ENCODE measurements at regions not wholly inside any gene's neighbourhood (a gene's known extent, or its start where the extent isn't known, plus 50 kb on each side); places are given as distances from the start of the nearest gene placed in this dataset.

DNA sequence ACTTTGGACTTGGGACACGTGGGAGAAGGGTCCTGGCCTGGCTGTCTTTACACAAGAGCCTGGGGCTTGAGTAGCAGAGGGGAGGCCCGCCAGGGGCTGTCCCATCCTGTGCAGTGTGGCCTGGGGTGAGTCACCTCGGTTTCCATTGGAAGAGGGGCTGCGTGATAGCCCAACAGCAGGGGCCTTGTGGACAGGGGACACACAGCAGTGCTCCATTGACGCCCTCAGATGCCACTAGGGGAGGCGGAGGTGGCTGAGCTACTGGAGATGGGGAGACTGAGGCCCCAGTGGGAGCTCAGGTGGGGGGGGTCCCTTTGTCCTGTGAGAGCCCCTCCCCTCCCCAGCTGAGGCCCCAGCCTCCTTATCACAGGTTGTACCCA is 50.0 kb upstream of the RNU6ATAC start:
- DNase-seq, result no peak

DNA sequence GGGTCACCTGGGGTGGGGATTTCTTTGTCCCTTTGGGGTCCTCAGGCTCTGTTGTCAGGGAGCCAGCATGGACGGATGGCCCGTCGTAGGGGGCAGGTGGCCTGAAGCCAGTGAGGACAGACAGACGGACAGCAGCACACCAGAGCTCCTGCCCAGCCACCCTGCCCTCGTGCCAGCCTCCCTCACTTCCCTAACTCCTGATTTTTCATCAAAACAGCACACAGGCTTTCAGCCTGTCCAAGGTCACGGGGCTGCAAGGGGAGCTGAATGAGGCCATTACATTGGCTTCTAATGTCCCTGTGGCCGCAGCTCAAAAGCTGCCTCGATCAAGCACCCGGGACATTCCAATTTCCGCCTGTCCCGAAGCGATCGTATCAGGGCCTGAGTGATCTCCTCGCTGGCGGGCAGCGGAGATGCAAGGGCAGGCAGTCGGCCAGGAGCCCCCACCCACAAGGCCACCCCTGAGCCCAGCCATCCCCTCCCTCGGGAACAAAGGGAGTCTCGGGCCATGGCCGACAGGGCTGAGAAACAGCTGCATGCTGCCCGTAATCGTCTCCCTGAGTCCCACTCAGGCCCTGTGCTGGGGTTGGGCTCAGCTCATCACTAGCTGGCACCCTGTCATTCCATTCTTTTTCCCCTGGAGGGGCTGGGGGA is 50.5 kb upstream of the RNU6ATAC start:
- DNase-seq, result no peak

DNA sequence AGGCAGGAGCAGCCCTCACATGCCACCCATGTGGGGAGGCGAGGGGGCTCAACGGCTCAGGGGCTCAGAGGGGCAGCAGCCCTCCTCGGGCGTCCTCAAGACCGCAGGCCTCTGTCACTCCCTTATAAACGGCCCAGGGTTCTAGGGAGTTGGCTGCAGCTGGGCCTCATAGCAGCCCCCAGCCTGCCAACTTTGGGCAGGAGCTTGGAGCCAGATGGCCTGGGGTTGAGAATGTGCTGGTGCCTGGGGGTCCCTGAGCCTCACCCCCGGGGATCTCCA is 51.0 kb upstream of the RNU6ATAC start:
- no peak for DNase-seq

DNA sequence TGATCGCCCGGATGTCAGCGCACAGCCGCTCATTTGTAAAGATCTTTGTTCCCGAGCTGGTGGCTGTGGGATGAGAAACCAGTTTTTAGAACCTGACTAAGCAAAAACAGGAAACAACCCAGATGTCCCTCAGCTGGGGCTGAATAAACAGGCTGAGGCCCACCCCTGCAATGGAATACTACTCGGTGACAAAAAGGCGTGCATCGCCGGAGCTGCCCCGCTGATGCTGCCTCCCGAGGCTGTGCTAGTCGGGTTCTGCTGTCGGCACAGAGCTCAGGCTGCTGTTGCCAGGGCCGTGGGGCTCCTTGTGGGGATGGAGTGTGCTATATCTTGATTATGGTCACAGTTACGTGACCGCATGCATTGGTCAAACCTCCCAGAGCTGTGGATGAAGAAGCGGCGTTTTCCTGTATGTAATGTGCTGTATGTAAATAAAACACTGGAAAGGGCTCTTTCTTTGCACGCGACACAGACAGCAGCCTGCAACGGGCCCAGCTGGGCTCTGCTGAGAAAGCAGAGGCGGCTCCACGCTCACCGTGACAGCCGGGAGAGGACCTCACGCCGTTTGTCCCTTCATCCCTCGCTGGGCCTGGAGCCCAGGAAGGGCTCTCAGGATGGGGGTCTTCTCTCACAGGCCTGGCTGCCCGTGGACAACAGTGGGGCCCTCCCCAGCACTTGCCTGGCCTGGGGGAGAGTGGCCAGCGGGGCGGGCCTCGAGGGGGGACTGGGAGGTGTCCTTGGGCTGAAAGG is 51.5 kb upstream of the RNU6ATAC start:
- DNase-seq, result no peak

DNA sequence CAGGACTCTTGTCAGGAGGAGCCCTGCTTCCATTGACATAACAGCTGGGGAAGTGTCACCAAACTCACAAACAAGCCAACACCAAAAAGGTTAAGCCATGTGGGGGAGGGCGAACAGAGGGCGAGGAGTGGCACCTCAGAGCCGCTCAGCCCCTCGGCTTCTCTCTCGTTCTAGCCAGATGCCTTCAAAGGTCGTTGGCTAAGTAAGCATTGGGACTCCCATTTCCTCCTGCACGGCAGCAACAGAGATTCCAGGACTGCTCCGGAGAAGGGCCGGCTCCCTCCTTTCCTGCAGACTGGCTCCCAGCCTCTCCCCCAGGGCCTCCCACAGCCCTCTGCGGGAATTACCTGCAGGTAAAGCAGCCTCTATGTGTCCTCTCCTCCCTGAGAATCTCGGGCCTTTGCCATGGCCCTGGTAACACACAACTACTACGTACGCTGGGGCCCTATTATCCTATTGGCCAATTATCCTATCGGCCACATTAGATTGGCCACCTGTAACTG is 52.1 kb upstream of the RNU6ATAC start:
- no peak for DNase-seq

DNA sequence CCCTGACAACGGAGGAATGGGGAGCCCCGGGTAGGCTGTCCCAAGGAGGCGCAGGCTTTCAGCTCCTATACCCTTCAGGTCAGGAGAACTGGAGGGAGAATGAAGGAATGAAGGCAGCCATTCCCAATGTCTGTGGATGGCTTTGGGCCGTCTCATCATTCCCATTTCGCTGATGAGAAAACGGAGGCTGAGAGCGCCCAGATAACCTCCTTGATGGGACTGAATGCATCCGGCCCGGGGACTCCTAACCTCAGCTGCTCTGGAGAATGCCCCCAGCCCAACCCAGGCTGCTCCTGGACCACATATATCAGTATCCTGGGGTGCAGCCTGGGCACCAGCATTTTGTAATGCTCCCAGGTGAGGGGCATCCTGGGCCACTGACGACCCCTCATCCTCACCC is 52.6 kb upstream of the RNU6ATAC start:
- DNase-seq, result no peak

DNA sequence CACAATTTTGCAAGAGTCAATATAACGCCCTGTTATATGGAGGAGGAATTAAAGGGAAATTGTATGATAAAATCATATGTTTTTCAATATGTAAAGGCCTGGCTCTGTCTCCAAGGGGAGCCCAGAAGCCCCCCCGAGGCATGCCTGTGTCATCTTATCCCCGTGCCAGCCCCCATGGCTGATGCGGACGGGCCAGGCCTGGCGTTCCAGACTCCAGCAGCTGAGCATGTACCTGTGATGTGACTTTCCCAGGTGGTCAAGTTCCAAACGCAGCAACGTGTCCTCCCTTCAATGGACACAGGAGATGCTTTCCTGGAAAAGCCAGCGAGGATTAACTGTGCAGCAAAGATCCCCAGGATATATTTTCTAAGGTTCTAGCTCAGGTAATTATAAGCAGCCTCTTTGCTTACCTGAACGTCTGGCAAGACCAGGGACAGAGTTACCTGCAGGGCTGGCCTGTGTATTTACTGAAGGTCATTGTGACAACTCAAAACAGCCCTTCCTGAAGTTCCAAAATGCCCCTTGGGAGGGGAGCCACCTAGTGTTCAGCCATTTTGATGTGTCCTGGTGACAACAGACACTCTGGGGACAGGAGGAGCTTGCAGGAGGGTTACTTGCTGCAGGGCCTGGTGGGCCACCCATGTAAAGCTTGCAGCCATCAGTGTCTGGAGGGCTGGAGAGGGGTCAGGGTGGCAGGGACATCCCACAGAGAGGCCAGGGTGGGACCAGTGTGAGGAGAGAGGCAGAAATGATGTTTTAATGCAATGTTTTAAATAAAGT is 53.3 kb upstream of the RNU6ATAC start:
- DNase-seq, result no peak

DNA sequence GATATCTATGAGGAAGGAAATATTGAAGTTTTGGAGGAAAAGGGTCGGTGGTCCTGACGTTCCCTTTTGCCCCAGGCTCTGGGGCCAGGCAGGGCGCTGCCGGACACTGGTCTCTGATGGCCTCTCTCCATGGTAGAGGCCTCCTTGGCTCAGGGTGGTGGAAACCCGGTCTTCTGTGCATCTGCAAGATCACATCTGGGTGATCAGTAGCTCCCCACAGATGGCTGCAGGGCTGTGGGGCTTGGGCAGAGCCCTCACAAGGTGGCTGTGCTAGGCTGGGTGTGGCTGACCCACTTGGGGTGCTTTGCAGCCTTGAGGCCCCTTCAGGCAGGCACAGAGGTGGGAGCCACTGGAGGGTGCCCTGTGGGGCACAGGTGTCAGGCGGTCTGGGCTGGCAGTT is 53.9 kb upstream of the RNU6ATAC start:
- DNase-seq, result no peak

DNA sequence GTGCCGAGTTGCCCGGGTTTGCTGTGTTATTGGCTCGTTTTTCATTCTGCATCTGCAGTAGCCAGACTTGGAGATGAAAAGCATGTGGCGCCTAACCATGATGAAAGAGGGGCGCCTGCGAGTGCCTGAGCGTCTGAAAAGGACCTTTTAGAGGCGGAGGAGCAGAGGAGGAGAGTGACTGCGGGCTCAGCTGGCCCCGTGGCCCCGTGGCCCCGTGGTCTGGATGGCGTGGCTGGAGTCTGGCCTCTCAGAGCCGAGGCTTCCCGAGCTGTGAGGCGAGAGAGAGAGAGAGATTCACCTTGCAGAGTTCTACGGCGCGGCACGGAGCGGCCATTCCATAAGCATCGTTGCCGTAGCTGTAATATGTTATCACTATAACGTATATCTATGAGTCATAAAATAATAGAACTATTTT is 55.3 kb upstream of the RNU6ATAC start:
- no peak for DNase-seq

DNA sequence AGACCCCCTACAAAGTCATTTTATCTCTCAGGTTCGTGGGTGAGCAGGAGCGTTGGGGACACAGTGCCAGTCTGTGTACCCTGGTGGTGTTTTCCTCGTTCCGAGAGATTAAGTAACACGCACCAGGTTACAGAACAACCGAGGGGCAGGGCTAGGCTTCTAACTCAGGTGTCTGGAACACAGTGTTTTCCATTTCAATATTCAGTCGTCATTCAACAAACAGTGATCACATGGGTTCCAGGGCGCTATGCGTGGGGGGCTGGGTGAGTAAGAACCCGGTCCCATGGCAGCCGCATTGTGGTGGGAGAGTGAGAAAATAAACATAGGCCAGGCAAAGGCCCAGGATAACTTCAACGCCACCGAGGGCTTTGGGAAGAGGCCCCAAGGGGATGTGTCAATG is 55.9 kb upstream of the RNU6ATAC start:
- no peak for DNase-seq

DNA sequence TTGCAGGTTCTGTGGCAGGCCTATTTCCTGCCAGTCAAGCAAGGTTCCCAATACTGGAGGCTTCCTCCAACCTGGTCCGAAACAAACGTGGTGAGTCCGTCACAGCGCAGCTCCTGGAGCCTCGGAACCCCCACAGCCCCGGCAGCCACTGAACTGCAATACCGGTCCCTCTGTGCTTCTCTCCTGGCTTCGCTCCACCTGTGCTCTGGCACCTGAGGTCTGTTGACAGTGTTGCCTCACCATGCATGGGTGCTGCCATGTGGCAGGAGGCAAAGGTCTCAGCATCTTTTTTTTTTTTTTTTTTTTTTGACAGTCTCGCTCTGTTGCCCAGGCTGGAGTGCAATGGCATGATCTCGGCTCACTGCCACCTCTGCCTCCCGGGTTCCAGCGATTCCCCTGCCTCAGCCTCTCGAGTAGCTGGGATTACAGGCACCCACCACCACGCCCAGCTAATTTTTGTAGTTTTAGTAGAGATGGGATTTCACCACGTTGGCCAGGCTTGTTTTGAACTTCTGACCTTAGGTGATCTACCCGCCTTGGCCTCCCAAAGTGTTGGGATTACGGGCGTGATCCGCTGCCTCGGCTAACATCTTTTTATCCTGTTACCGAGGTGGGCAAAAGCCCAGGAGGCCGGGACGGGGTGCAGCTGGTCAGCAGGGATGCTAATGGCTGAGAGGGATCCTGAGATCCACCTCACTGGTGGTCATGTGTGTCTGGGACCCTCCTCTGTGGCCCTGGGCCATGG is 57.1 kb upstream of the RNU6ATAC start:
- DNase-seq, result no peak

DNA sequence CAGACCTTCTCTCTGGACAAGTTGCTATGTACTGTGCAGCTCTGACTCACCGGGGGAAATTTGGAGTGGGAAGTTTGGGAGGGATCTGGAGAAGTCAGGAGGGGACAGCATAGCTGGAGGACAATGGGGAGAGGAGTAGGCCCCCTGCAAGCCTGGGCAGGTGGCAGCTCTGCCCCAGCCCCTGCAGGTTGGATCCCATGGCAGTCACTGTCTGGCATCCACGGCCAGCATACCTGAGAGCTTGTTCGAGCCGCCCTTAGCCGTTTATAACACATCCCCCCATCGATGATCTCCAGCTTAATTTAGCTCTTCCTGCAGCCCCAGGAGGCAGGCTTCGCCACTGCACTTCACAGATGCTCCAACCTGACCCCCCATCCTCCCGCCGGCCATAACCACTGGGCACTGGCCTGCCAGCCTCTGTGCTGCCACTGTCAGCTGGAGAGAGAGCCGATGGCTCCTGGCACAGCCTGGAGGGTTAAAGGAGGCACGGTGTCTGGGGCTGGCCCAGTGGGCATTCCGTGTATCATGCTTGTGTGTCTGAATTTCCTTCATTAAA is 57.7 kb upstream of the RNU6ATAC start:
- no peak for DNase-seq

DNA sequence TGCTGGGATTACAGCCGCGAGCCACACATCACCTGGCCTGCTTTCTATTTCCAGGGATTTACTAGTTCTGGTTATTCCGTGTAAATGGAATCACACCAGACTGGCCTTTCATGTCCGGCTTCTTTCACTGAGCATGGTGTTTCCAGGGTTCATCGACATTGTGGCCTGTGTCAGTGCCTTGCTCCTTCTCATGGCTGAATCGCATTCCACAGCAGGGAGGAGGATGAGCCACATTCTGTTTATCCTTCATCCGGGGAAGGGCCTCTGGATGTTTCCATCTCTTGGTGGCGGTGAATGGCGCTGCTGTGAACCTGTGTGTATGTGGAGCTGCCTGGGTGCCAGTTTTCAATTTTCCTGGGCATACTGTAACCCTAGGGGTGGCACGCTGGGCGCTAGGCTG is 58.7 kb upstream of the RNU6ATAC start:
- no peak for DNase-seq

DNA sequence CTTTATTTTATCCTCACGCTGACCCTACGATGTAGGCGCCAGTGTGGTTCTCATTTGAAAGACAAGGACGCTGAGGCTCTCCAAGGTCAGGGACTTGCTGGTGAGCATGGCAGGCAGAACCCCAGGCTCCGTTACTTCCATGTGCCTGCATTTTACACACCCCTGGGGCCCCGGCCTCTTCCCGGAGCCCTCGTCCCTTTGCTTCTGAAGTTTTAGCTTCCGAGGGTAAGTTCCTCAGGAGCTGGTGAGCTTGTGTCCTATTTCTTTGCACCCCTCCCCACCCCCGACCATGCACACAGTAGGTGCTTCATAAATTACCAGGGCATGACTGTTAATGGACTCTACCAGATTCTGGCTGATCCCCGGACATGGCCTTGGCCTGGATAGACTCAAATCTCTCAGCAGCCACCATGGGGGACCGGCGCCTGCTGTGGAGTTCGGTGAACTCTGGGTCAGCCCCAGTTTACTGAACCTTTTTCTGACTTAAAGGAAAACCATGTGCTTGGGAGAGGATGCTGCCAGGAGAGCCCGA is 59.3 kb upstream of the RNU6ATAC start:
- no peak for DNase-seq

DNA sequence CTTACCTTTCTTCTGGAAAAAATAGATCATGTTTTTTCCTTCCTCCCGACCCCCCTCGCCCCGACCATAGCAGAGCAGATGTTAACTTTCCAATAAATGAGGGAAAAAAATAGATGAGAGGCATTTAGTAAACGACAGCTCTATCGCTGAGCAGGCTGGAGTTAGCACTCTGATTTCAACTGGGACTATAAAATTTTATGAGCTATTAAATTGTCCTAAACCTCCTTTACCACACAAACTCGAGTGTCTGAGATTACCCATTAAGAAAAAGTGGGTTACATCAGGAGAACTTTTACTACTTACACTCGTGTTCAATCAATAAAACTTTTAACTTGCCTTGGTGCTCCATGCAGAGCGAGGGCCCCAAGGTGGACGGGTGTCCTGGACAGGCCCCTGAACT is 59.8 kb upstream of the RNU6ATAC start:
- no peak for DNase-seq

DNA sequence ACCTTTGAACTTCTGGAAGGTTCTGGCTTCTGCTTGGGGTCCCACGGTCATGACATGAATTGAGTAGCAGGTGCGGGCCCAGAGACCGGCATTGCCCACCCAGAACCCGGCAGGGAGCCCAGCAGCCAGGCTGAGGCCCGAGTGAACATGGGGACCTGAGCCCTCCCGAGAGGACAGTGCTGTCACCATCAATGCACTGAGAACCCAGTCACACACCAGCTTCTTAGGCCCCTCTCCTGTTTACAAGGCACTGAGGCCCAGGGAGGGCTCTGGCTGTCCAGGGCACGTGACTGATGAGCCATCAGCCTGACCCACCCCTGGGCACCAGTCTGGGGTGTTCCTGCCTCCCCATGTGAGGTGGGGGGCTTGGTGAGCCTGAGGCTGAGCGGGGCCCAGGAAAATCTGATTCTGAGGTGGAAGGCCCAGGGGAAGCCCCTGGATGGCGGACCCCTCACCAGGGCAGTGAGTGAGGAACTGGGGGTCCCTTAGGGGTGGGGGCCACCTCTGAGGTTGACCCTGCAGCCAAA is 60.3 kb upstream of the RNU6ATAC start:
- DNase-seq, result no peak

DNA sequence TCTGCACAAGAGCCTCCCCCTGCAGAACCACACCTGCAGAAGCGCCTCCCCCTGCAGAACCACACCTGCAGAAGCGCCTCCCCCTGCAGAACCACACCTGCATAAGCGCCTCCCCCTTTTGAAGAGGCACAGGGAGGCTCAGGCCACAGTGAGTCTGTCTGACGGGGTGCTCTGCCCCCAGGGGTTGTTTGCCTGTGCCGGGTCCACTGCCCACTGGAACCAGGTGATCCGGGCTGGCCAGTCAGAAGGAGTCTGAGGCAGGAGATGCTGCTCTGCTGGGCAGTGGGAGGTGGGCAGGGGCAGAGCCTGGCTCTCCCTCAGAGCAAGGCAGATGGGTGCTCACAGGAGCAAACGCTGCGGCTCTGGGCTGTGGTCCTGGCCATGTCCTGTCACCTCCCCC is 60.8 kb upstream of the RNU6ATAC start:
- no peak for DNase-seq

DNA sequence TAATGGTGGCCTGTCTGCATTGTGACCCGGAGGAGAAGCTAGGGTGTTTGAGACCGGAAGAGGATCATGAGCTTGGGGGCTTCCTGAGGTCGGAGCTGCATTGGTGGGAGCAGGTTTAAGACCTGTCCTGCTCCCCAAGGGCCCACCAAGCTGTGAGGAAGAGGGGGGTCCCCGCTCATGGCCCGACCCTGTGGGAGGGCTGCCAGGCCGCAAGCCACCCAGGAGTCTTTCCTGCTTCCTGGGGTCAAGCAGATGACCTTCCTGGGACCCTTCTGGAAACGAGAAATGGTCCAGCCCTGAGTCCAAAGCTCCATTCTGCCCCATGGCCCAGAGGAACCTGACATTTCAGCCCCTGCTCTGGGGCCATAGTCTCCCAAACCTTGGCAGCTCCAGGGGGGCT is 61.5 kb upstream of the RNU6ATAC start:
- DNase-seq, result no peak

DNA sequence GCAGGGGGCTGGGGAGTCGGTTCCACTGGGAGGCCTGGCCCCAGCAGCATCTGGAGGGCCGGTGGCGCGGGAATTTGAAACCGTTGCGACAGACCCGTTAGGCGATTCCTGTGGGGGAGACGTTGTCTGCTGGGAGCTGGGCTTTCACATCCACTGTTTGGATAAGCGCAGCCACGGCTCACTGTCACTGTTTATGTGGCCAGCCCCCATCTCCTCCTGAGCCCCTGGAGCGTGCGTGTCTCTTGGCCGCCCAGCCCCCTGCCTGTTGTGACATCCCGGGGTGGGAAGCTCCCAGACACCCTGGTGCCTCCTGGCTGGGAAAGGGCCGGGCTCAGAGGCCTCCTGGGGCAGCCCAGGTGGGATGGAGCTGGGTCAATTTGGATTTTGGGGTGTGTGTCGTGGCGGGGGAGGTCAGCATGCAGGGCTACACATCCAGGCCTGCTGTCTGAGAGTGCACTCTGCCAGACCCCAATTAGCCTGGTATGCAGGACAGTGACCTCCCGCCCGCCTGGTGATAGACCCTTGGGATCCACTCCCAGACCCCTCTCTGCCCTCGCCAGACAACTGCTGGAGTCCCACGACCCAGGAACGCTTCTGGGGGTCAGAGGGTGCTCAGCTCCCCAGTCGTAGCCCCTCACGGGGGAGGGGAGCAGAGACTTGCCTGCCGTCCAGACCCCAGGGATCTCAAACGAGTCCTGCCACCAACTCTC is 62.0 kb upstream of the RNU6ATAC start:
- no peak for DNase-seq

DNA sequence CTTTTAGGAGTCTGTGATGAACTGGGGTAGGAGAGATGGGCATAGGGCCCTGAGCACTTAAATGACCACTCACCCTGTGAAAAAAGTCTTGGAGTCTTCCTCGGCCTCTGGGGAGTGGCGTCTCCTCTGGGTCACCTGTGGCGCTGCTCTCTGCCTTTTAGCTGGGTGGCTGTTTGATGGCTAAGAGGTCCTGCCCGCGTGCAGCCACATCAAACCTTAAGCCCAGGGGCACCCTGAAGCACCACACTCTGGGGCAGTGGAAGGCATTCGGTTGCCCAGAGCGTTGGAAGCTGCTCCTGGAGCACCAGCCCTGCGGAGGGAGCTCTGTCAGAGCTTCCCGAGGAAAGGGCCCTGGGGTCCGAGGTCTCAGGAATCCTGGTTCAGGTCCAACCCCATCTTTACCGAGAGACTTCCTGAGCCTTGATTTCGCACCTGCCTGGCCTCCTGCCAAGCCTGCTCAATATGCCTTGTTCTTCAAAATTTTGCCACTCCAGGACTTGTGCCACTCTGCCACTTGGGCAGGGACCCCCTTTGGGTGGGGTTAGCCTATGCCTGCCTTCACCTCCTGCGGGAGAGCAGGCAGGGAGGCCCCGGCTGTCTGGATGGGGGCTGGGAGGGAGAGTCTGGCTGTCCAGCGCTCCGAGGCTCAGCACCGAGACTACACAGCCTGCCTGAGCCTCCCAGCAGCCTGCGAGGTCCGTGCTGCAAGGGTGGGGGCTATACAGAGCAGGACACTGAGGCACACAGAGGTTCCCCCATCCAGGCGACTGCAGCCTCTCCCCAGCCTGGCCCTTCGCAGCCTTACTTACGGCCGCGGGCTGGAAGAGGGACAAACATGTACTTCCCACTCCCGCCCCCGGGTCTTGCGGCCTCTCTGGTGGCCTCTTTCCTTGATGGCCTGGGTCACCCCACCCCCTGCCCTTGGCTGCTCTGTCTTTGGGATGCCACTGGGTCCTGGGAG is 63.4 kb upstream of the RNU6ATAC start:
- no peak for DNase-seq

DNA sequence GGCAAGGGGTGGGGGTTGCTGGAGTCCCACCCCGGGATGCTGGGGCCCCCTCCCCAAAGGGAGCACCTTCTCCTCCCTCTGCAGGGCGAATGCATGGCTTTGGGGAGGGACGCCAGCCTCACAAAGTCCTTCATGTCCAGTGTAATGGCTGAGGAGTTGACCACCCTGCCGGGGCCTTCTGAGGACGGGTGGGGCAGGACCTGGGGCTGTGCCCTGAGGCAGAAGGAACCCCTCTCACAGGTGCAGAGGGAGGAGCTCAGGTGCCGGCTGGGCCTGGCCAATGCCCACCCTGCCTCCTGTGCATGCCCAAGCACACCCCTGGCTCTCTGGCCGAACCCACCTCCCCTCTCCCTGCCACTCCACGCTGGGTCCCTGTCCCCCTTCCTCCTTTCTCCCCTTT is 64.3 kb upstream of the RNU6ATAC start:
- DNase-seq, result no peak

All from activated CD8-positive, alpha-beta memory T cell treated with anti-CD3 and anti-CD28 coated beads, Interleukin-2, amount 50 U/mL, for 4 hours (primary cell).